K562 (cell line): ENCODE measurements at regions not wholly inside any gene's neighbourhood (a gene's known extent, or its start where the extent isn't known, plus 50 kb on each side); places are given as distances from the start of the nearest gene placed in this dataset.

Experiments
- E2F6 ChIP-seq, 2 experiments: IDR thresholded peaks; 2 replicates each; pipeline ENCODE4 v1.6.1; 2011; ENCODE audit warnings: borderline replicate concordance in 1 of 2, control low read depth in 1 of 2, low read depth in 1 of 2, low read length in 1 of 2, mild to moderate bottlenecking in 1 of 2, mixed read lengths in 1 of 2, moderate library complexity in 1 of 2; ENCODE audit not compliant: insufficient read depth in 1 of 2, insufficient read length in 1 of 2, poor library complexity in 1 of 2, severe bottlenecking in 1 of 2; ENCODE audit errors: extremely low read depth in 1 of 2
- TF ChIP-seq, protein P1 (sequence below): IDR thresholded peaks from 2 replicates; pipeline ENCODE4 v1.6.1; 2011; ENCODE audit warnings: borderline replicate concordance, low read depth, mild to moderate bottlenecking, moderate library complexity, low read length; ENCODE audit not compliant: insufficient read depth, poor library complexity, severe bottlenecking
- TF ChIP-seq, protein P2 (sequence below), 2 experiments: fragments of 450-650 bp; formaldehyde crosslinking in 1 of 2; IDR thresholded peaks; 2 replicates each; pipeline versions ENCODE4 v1.4.0 to v1.6.1; 2014 to 2020; ENCODE audit warnings: mild to moderate bottlenecking in 2 of 2, borderline replicate concordance in 1 of 2, low read depth in 1 of 2

GRCh38 chr1:87478231-87478630 is 149.6 kb downstream of the LMO4 start (continued):
- TF ChIP-seq, protein P1, sequence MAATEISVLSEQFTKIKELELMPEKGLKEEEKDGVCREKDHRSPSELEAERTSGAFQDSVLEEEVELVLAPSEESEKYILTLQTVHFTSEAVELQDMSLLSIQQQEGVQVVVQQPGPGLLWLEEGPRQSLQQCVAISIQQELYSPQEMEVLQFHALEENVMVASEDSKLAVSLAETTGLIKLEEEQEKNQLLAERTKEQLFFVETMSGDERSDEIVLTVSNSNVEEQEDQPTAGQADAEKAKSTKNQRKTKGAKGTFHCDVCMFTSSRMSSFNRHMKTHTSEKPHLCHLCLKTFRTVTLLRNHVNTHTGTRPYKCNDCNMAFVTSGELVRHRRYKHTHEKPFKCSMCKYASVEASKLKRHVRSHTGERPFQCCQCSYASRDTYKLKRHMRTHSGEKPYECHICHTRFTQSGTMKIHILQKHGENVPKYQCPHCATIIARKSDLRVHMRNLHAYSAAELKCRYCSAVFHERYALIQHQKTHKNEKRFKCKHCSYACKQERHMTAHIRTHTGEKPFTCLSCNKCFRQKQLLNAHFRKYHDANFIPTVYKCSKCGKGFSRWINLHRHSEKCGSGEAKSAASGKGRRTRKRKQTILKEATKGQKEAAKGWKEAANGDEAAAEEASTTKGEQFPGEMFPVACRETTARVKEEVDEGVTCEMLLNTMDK = peak; percentile 77
- TF ChIP-seq, protein P2, sequence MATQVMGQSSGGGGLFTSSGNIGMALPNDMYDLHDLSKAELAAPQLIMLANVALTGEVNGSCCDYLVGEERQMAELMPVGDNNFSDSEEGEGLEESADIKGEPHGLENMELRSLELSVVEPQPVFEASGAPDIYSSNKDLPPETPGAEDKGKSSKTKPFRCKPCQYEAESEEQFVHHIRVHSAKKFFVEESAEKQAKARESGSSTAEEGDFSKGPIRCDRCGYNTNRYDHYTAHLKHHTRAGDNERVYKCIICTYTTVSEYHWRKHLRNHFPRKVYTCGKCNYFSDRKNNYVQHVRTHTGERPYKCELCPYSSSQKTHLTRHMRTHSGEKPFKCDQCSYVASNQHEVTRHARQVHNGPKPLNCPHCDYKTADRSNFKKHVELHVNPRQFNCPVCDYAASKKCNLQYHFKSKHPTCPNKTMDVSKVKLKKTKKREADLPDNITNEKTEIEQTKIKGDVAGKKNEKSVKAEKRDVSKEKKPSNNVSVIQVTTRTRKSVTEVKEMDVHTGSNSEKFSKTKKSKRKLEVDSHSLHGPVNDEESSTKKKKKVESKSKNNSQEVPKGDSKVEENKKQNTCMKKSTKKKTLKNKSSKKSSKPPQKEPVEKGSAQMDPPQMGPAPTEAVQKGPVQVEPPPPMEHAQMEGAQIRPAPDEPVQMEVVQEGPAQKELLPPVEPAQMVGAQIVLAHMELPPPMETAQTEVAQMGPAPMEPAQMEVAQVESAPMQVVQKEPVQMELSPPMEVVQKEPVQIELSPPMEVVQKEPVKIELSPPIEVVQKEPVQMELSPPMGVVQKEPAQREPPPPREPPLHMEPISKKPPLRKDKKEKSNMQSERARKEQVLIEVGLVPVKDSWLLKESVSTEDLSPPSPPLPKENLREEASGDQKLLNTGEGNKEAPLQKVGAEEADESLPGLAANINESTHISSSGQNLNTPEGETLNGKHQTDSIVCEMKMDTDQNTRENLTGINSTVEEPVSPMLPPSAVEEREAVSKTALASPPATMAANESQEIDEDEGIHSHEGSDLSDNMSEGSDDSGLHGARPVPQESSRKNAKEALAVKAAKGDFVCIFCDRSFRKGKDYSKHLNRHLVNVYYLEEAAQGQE (IDR thresholded peaks at IDR 0.05; ENCODE audit: borderline replicate concordance) = 0 out of 2 replicates have a peak, but pooled peaks have one; percentile 28
- TF ChIP-seq, protein P2 (CRISPR knock-in tag; IDR thresholded peaks at IDR 0.05; ENCODE audit: low read depth) = no peak
- TF ChIP-seq E2F6 (IDR thresholded peaks at IDR 0.05; ENCODE audit: borderline replicate concordance in 1 of 2, extremely low read depth in 1 of 2, insufficient read depth in 1 of 2, insufficient read length in 1 of 2, low read depth in 1 of 2, low read length in 1 of 2, poor library complexity in 1 of 2, severe bottlenecking in 1 of 2) = peak in 1 of 2 experiments; percentile 28
